GM18909 (cell line): ENCODE measurements at regions not wholly inside any gene's neighbourhood (a gene's known extent, or its start where the extent isn't known, plus 50 kb on each side); places are given as distances from the start of the nearest gene placed in this dataset.
A peak's percentile ranks its signal among the peaks of the same experiment; 100 is the strongest.
"Not testable (repeated sequence)": the region's sequence is repeated elsewhere in the genome, so short reads cannot be mapped to it uniquely, and the experiment has no call there.

Experiments
- ATAC-seq: cut with Tn5 transposase; IDR thresholded peaks from one replicate; pipeline ENCODE4 v1.9.1; 2021; ENCODE audit warnings: mild to moderate bottlenecking; ENCODE audit not compliant: unreplicated experiment, poor library complexity

- ATAC-seq = no peak
Measured at GRCh38 chr11:83403691-83404389, 117.7 kb upstream of the CCDC90B start.

GRCh38 chr11:83401506-83402225 lies 115.5 kb upstream of the CCDC90B start:
- peak; percentile 61 for ATAC-seq

DNA sequence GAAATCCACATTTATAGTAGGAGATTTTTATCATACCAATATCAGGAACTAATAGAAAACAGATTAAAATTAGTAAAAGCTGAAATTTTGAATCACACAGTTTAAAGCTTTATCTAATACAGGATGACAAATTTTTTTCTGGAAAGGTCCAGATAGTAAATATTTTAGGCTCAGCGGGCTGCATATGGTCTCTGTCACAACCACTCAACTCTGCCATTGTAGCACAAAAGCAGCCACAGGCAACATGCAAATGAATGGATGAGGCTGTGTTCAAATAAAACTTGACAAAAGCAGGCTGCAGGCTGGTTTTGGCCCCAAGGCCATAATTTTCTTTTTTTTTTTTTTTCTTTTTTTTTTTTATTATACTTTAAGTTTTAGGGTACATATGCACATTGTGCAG lies 108.2 kb upstream of the CCDC90B start:
- ATAC-seq = no peak

DNA sequence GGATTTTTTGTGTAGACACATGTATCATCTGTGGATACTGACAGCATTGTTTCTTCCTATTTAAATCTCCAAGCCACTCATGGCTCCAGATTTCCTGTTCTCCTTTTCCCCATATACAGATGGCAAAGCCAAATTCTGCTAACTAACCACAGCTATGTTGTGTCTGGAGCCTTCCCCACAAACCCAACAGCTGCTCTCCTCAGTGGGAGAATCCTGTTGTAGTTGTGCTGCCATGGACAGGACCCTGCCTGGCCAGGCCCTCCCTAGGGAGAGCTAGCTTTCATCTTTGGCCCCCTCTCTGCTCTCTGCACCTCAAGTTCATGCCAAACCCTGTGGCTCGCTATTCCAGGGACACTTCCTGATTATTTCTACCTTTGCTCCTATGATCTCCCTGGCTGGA lies 106.4 kb upstream of the CCDC90B start:
- no peak for ATAC-seq

- no peak for ATAC-seq
Measured at GRCh38 chr11:83389975-83390374, 103.8 kb upstream of the CCDC90B start.

- ATAC-seq = not testable (repeated sequence)
Measured at GRCh38 chr11:83383838-83384237, 97.7 kb upstream of the CCDC90B start.

- no peak for ATAC-seq
Measured at GRCh38 chr11:83374311-83374710, 88.1 kb upstream of the CCDC90B start.

DNA sequence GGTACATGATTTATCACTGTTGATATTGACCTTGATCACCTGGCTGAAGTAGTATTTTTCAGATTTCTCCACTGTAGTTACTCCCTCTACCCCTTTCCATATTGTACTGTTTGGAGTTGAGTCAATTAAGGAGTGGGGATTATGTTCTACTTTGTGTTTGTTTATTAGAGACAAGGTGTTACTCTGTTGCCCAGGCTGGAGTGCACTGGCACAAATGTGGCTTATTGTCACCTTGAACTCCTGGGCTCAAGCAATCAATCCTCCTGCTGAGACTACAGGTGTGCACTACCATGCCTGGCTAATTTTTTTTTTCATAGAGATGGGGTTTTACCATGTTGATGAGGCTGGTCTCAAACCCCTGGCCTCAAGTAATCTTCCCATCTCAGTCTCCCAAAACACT lies 85.3 kb upstream of the CCDC90B start:
- ATAC-seq = no peak

DNA sequence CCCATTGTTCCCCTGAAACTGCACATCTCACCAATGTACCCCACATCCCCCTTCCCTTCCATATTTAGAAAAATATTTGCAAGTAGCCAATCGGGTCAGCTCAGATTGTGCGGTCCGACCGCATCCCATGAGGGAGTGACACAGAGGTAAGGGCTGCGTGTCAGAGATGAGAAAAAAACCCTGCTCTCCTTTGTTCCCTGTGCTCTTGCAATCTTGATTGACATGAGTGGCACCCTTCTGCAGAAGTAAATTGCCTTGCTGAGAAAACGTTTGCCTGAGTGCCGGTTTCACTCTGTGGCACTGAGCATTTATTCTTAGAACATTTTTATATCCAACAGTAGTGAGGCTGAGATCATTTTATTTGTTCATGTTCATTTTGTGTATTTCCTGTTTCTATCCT lies 81.6 kb upstream of the CCDC90B start:
- ATAC-seq = no peak

DNA sequence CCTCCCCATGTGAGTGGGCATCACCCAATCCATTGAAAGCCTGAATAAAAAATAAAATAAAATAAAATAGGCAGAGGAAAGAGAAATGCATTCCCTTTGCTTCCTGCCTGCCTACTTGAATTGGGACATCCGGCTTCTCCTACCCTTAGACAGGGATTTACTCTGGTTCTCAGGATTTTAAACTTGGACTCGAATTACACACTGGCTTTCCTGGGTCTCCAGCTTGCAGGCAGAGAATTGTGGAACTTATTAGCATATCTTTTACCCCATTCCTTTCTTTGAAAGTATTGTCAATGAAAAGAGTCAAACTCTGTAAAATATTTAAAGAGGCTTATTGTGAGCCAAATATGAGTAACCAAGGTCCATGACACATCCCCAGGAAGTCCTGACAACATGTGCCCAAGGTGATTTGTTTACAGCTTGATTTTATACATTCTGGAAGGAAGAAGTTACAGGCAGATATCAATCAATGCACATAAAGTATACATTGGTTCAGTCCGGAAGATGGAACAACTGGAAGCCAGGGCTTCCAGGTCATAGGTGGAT lies 78.4 kb upstream of the CCDC90B start:
- no peak for ATAC-seq

GRCh38 chr11:83363312-83363711 lies 77.1 kb upstream of the CCDC90B start:
- no peak for ATAC-seq

GRCh38 chr11:83361831-83362230 lies 75.7 kb upstream of the CCDC90B start:
- no peak for ATAC-seq

DNA sequence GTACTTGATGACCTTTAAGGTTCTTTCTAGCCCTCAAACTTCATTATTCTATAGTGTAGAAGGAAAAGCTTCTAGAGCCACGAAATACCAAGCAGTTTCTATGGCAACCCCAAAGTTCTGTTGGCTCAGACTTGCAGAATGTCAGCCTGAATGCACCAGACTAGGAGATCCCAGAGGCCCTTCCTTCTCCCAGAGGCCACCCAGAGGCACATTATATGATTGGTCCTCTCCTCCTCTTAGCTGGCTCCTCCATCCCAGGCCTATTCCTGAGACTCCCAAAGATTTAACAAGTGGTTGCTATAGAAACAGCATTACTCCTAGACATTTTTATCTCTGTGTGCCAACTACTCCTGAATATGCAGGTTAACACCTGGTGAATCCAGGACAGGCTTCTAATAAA lies 69.2 kb upstream of the CCDC90B start:
- no peak for ATAC-seq

DNA sequence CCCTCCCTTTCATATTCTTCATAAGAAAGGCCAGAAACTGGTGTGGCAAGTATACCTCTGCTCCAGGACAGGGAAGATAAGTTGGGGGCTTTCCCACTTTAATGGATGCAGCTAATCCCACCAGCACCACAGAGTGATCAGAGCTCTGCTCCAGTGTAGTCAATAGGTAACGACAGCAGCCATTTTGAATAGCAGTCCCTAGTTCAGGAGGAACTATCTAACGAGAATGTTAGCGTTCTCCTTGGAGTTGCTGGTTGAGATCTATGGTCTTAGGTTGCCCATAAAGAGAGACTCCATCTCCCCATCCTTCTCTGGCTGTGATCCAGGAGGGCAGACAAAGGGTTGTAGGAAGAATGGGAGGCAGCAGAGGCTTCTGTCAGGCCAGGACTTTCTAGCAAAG lies 64.0 kb upstream of the CCDC90B start:
- ATAC-seq = no peak

DNA sequence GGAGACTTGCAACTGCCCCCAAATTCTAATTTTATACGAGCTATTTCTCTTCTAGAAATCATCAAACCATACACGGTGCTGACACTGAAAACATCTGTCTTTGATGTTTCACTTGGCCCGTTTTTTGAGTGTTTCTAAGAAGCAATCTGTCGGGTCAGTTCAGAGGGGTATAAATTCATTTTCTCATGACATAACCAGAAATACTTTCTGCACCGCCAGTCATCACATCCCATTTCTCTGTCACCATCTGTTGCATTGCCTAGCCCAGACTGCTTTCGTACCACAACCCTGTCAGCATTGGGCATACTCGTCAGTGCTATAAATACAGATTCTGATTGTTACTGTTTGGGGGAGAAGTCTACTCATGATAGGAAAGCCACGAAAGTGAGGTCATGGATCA lies 63.1 kb upstream of the CCDC90B start:
- ATAC-seq = no peak

GRCh38 chr11:83346706-83347105 lies 60.5 kb upstream of the CCDC90B start:
- not testable (repeated sequence) for ATAC-seq

DNA sequence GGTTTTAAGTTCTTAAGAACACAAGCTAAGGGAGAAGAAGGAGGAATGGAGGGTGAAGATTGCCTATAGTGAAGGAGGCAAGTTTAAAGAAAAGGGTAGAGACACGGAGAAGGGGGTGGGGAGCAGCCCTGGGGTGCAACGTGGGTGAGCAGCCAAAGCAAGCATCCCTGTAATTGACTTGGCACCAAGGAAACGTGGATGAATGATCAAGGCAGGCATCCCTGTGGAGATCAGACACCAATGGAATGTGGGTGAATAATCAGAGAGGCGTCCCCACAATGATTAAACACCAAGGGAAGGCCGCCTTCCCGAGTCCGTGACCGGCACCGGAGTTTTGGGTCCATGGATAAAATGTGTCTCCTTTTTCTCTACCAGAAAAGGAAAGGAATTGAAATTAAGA lies 58.4 kb upstream of the CCDC90B start:
- ATAC-seq = not testable (repeated sequence)

- ATAC-seq = no peak
Measured at GRCh38 chr11:83336993-83337392, 50.8 kb upstream of the CCDC90B start.
